ENCODE measurements at regions not wholly inside any gene's neighbourhood (a gene's known extent, or its start where the extent isn't known, plus 50 kb on each side); places are given as distances from the start of the nearest gene placed in this dataset.

DNA sequence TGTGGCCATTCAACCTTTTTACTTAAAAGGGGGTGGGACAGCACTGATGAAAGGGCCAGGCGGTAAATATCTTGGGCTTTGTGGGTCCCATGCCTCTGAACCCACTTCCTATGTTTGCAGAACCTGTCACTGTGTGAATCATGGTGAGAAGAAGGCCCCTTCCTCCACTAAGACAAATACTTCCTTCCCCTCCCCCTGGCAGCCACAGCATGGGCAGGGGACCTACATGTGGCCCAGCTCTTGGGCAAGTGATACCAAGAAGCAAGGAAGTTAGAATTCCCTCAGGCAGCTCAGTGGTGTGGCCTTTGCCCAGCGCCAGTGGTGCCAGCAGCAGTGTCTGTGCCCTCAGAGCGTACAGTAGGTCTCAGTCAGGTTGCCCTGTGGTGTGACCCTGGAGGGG is 168.6 kb downstream of the TRIM33 start:
- peak in 2 of 3 donors; percentile 74 to 86 for DNase-seq (ENCODE audit: low read depth in 2 of 3, low spot score in 2 of 3)

DNA sequence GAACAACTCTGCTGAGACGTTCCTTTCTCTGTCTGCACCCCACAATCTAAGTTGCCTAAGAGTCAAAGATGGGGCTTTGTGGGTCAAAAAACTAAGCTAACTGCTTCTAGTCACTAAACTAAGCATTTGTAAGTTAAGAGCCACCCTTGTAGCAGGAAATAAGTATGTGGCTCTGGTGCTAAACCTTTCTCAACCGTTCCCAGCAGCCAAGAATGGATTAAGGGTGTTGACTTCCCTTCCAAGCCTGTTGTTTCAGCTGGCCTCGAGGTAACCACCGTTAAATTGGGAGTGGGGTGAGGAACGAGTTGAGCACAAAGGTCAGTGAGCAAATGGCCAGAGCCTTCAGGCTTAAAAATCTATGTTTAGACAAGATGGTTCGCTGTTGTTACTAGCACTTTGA is 169.1 kb downstream of the TRIM33 start:
- DNase-seq (ENCODE audit: low read depth in 2 of 3, low spot score in 2 of 3): no peak

DNA sequence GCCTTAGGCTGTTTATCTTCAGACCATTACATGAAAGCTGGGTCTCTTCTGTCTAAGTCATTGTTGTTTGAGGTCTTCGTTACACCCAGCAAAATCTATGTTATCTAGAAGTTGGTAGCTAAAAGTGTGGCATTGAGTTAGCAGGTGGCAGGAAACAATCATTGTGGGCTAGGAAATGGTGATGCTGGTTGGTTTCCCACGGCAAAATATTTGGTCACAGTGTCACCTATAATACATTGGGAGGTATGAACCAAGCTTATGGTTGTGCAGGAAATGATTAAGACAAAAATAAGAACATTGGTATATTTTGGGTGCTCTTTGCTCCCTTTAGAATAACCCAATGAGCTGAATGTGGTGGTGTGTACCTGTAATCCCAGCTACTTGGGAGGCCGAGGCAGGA is 169.7 kb downstream of the TRIM33 start:
- peak in 2 of 3 donors; percentile 82 to 94 for DNase-seq (ENCODE audit: low read depth in 2 of 3, low spot score in 2 of 3)

- no peak for DNase-seq (ENCODE audit: low read depth in 2 of 3, low spot score in 2 of 3)
Observed at GRCh38 chr1:114340892-114341291, 170.1 kb downstream of the TRIM33 start.

DNA sequence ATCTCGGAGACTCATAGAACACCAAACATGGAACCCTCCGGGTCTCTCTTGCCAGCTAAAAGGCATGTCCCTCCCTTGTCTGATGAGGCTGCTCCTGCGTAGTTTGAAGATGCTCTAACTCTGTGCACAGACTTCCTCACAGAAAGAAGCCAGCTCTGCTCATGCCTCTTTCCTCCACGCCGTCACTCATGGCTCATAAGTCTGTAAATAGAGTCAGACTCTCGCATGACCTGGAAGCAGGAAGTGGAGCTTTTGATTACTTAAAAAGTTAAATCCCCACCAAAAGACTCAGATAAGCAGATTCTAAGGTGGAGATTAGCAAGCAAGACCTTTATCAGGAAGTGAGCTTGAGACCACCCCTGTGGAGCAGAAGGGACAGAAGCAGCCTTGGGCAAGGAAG is 171.6 kb downstream of the TRIM33 start:
- DNase-seq (ENCODE audit: low read depth in 2 of 3, low spot score in 2 of 3): no peak

- no peak for DNase-seq (ENCODE audit: low read depth in 2 of 3, low spot score in 2 of 3)
Observed at GRCh38 chr1:114338191-114338890, 172.7 kb downstream of the TRIM33 start.

GRCh38 chr1:114337417-114337816 is 173.6 kb downstream of the TRIM33 start:
- DNase-seq (ENCODE audit: low read depth in 2 of 3, low spot score in 2 of 3): no peak

DNA sequence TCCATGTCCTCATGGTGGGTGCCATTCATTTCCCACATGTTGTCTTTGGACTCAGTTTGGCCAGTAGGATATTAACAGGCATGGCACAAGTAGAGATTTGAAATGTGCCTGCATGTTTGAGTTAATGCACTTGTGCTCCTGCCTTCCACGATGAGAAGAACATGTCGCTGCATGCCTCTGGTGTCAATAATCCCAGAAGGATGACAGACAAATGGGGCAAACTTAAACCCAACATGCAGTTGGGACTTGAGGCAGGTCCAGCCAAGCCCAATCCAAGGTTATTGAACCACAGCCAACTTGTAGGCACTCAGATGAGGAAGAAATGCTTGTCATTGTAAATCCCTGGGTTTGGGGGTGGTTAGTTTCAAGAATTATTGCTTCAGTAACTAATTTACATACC is 174.6 kb downstream of the TRIM33 start:
- DNase-seq (ENCODE audit: low read depth in 2 of 3, low spot score in 2 of 3): no peak

GRCh38 chr1:114335273-114335672 is 175.7 kb downstream of the TRIM33 start:
- DNase-seq (ENCODE audit: low read depth in 2 of 3, low spot score in 2 of 3): no peak

GRCh38 chr1:114334297-114334696 is 176.7 kb downstream of the TRIM33 start:
- no peak for DNase-seq (ENCODE audit: low read depth in 2 of 3, low spot score in 2 of 3)

- peak in 1 of 3 donors; percentile 37 for DNase-seq (ENCODE audit: low read depth in 2 of 3, low spot score in 2 of 3)
Observed at GRCh38 chr1:114333690-114334089, 177.3 kb downstream of the TRIM33 start.

DNA sequence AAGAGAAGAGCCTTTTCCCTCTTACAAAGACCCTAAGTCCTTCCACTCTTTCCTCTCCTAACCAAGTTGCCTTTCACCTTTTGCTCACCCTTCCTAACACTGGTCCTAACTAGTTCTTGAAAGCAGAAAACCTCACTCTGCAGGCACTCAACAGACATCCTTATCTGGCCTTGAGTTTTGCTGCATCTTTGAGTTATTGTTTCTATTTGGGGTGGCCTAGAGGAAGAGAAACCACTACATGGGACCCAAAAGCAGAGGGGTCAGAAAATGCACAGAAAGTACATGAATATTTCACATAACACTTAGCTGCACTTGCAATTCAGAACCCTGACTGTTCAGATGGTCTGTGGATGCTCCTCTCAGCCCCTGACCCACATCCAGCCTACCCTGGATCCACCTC is 178.3 kb upstream of the SYT6 start:
- no peak for DNase-seq (ENCODE audit: low read depth in 2 of 3, low spot score in 2 of 3)

DNA sequence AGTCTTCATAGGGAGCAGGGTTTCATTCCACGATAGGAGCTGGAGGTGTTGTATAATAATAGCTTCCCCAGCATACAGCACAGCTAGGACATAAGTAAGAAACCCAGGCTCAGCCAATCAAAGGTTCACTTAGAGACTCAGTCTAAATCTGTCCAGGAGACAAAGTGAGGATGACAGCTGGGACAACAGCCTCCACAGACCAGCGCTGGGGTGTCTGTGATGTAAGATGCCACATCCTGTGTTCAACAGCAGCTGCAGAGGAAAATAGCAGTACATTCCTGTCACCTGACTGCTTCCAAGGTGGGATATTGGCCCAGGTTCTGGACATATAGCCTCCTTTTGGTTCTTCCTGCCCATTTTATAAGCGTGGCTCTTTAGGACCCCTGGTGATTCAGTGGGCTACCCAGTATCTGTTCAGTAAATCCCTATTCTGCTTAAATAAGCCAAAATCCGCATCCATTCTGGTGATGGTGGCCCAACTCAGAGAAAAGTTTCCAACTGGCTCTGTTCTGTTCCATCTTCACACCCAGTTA is 176.8 kb upstream of the SYT6 start:
- DNase-seq (ENCODE audit: low read depth in 2 of 3, low spot score in 2 of 3): no peak

DNA sequence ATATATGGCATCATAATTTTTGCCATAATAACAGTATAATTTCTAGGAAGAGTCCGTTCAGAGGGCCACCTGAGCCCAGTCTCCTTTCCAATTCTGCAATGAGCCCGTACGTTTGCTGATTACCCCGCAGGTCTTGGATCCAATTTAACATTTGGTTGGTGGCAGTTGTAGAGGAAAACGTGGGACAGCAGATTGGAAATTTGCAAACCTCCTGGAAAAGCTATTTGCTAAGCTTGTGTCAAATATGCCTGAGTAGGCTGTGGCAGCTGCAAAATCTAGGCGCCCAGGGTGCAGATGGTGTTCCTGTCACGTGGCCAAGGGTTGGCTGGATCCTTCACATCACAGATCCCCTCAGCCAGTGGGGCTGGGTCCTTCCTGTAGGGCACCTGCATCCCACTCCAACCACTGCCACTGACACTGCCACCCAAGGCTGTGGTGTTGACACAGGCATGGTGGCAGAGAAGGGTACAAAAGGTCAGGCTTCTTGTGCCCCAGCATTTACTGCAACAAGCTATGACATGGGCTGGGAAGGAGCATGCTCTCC is 174.8 kb upstream of the SYT6 start:
- DNase-seq (ENCODE audit: low read depth in 2 of 3, low spot score in 2 of 3): no peak

- DNase-seq (ENCODE audit: low read depth in 2 of 3, low spot score in 2 of 3): no peak
Observed at GRCh38 chr1:114324662-114324965, 170.9 kb upstream of the SYT6 start.

DNA sequence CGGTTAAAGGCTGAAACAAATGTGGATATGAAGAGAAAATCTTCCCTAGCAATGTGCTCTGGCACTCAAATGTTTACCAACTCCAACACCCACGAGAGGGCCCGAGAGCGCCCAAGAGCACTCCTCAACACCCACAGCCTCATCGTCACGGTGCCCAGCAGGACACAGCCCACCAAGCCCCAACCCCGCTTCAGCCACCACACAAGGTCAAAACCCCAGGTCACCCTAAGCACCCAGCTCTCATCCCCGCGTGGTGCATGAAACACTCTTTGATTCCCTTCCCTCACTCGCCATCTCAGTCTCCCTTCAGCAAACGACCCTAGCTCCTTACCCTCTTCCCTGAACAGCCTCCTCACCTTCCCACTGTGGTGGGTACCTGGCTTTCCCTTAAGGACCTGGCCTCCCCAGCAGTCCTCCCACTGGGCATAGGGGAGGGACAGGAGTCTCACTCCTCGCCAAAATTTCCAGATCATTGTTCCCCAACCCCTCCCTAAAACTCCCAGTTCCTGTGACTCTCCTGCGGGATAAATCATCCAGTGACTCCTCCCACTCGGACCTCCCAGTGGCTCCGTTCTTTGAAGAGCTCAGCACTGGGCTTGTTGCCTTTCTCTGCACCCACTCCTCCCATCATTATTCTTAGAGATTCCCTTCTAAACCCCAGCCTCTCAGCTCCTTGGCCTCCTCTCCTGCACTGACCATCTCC is 170.4 kb upstream of the SYT6 start:
- no peak for DNase-seq (ENCODE audit: low read depth in 2 of 3, low spot score in 2 of 3)

DNA sequence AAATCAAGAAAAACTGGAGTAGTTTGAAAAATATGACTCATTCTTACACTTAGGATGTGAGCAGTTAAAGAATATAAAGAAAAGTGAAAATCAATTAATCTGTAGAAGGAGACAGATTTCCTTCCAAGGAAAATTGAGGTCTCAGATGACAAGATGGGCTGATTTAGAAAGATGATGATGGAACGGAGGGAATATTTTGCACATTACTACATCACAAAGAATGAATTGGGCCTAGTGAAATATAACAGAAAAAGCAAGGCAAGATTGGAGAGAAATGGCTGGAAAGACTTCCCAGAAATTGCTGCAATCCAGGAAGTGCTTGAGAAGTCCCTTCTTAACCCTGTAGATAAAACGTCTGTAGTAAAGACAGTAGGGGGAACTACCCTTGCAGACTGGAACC is 169.1 kb upstream of the SYT6 start:
- no peak for DNase-seq (ENCODE audit: low read depth in 2 of 3, low spot score in 2 of 3)

DNA sequence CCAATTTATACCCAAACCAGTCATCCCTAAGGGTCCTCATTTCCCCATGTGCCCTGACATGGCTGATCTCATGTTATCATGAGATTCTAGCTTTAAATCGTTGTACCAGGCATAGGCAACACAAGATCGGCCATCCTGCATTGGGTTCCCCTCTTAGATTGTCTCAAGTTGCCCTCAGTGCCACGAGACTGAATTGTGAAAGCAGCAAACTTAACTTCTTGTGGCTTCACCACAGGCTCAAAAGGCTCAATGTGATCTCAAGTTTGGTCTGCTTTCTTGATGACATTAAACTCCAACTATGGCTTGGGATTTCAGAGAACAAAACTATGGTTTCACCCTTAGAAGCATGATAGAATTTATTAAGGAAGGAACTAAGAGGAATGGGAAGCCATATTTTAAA is 168.5 kb upstream of the SYT6 start:
- DNase-seq (ENCODE audit: low read depth in 2 of 3, low spot score in 2 of 3): no peak

DNA sequence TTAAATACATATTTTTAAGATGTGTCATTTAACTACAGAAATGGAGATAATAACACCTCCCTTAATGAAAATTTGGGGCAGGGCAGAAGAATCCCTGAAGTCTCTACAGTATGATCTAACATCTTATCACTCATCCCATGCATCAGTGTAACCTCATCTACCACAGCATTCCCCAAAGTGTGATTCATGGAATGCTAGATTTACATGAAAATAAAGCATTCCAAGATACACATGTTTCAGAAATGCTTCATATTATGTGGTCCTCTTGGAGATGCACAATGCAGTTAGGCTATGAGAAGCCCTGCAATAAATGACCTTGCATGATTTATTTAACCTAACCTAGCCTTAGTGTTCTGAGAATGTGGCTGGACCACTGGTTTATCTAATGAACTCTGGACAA is 166.9 kb upstream of the SYT6 start:
- no peak for DNase-seq (ENCODE audit: low read depth in 2 of 3, low spot score in 2 of 3)

DNA sequence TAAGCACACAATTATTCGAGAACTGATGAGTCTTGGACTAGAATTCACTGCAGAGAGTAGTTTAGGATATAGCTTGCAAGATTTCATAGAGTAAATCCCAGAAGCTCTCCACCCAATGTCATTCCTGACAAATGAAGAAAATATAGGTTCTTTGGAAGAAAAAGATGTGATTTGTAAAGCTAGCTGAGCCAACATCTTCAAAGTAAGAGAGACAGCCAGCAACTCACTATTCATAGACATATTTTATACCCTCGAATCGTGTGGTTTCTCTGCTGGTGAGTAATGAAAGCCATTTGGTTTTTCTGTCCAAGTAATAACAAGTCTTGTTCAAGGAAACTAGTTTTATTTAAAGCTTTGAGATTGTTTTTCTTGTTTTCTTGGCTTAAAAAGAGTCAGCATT is 165.7 kb upstream of the SYT6 start:
- DNase-seq (ENCODE audit: low read depth in 2 of 3, low spot score in 2 of 3): no peak

- DNase-seq (ENCODE audit: low read depth in 2 of 3, low spot score in 2 of 3): no peak
Observed at GRCh38 chr1:114318961-114319360, 165.3 kb upstream of the SYT6 start.

DNA sequence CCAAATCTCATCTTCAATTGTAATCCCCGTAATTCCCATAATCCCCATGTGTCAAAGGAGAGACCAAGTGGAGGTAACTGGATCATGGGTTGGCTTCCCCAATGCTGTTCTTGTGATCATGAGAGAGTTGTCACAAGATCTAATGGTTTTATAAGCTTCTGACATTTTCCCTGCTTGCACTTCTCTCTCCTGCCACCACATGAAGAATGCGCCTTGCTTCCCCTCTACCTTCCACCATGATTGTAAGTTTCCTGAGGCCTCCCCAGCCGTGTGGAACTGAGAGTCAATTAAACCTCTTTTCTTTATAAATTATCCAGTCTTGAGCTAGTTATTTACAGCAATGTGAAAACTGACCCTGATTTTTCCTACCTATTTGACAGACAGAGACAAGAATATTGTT is 162.5 kb upstream of the SYT6 start:
- no peak for DNase-seq (ENCODE audit: low read depth in 2 of 3, low spot score in 2 of 3)
